ENCODE measurements at regions not wholly inside any gene's neighbourhood (a gene's known extent, or its start where the extent isn't known, plus 50 kb on each side); places are given as distances from the start of the nearest gene placed in this dataset.

DNA sequence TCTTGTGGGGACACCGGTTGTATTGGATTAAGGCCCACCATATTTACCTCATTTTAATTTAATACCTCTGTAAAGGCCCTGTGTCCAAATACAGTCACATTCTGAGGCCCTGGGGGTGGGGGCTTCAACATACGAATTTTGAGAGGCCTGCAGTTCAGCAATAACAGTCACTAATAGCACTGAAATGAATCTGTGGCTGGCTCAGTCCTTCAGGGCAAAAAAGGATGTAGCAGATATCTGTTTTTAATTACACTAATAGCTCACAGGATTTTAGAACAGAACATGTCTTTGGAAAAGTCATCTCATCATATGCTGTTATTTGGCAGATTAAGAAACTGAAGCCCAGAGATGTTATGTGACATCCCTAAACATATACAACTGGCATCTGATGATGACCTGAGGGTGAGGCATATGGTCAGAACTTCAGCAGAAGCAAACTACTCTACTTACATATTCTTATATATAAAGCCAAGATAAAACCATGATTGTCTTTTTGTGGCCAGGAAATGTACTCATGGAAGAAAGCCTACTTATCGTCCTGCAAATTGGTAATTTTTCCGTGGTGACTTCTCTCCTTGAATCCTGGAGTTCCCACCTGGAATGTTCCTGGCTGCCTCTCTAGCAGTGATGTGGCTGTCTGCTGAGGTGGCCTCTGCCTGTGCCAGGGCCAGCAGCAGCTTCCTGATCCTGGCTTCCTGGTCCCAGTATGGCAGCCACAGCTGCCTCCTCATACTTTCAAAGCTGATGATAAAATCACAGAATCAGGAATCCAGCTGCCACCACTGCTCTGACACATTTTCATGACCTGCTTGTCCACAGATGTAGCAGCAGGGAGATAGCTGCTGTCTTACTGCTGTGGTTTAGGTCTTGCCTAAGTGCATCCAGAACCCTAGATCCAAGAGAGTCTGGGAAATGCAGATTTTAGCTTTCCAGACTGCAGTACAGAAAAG lies 72.1 kb upstream of the ANKRD55 start:
- no peak for DNase-seq
- ChIA-PET POLR2A (no interaction called here), CTCF (no interaction called here)
- Histone ChIP-seq H3K27me3 (replicated peaks in 2 of 5; ENCODE audit: control insufficient read depth in 4 of 5, insufficient read depth in 5 of 5, low read length in 4 of 5) (no peaks in the 10 kb centered on the region), H3K4me1 (ENCODE audit: control extremely low read depth in 1 of 4, control insufficient read depth in 4 of 4, insufficient read depth in 4 of 4, low read length in 3 of 4) (peaks cover 1 to 9% (median 4%) of the 10 kb centered on the region in 4 experiments), H3K36me3 (ENCODE audit: control insufficient read depth in 4 of 4, insufficient read depth in 4 of 4, low read length in 3 of 4) (no peaks in the 10 kb centered on the region), H3K9me3 (ENCODE audit: control extremely low read depth in 1 of 5, control insufficient read depth in 4 of 5, insufficient read depth in 2 of 5, low read depth in 1 of 5, low read length in 4 of 5) (peaks cover 0 to 13% (median 2%) of the 10 kb centered on the region in 5 experiments), H3K27ac (ENCODE audit: insufficient read depth in 1 of 2, low read depth in 1 of 2, low read length in 2 of 2, poor library complexity in 1 of 2, severe bottlenecking in 2 of 2) (no peak overlapping the region), H3K4me3 (ENCODE audit: control insufficient read depth in 1 of 7, extremely low read depth in 1 of 7, insufficient read depth in 4 of 7, low read depth in 2 of 7, low read length in 6 of 7) (no peak overlapping the region)
- 92% methylated on average over 3 of the region's 4 CpGs for WGBS (ENCODE audit: insufficient coverage)

DNA sequence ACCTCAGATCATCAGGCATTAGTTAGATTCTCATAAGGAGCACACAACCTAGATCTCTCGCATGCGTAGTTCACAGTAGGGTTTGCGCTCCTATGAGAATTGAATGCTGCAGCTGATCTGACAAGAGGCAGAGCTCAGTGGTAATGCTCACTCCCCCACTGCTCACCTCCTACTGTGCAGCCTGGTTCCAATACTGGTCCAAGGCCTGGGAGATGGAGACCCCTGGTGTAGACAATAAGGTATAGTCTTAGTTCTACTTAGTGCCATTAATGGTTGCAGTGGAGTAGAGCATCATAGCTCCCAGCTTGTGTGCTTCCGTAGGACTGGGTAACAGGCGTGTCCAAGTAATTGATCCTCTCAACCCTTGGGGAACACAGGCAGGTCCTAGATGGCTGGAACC lies 70.4 kb upstream of the ANKRD55 start:
- WGBS (ENCODE audit: insufficient coverage): 100% methylated on average over 4 of the region's 5 CpGs
- Histone ChIP-seq H3K36me3 (ENCODE audit: control insufficient read depth in 4 of 4, insufficient read depth in 4 of 4, low read length in 3 of 4) (no peaks in the 10 kb centered on the region), H3K27ac (ENCODE audit: insufficient read depth in 1 of 2, low read depth in 1 of 2, low read length in 2 of 2, poor library complexity in 1 of 2, severe bottlenecking in 2 of 2) (no peak overlapping the region), H3K9me3 (ENCODE audit: control extremely low read depth in 1 of 5, control insufficient read depth in 4 of 5, insufficient read depth in 2 of 5, low read depth in 1 of 5, low read length in 4 of 5) (peaks cover 0 to 13% (median 2%) of the 10 kb centered on the region in 5 experiments), H3K27me3 (replicated peaks in 2 of 5; ENCODE audit: control insufficient read depth in 4 of 5, insufficient read depth in 5 of 5, low read length in 4 of 5) (no peaks in the 10 kb centered on the region), H3K4me3 (ENCODE audit: control insufficient read depth in 1 of 7, extremely low read depth in 1 of 7, insufficient read depth in 4 of 7, low read depth in 2 of 7, low read length in 6 of 7) (no peak overlapping the region), H3K4me1 (ENCODE audit: control extremely low read depth in 1 of 4, control insufficient read depth in 4 of 4, insufficient read depth in 4 of 4, low read length in 3 of 4) (peaks cover 0 to 4% (median 0%) of the 10 kb centered on the region in 4 experiments)
- no peak for DNase-seq
- POLR2A ChIA-PET: no interaction called here
- CTCF ChIA-PET: no interaction called here

DNA sequence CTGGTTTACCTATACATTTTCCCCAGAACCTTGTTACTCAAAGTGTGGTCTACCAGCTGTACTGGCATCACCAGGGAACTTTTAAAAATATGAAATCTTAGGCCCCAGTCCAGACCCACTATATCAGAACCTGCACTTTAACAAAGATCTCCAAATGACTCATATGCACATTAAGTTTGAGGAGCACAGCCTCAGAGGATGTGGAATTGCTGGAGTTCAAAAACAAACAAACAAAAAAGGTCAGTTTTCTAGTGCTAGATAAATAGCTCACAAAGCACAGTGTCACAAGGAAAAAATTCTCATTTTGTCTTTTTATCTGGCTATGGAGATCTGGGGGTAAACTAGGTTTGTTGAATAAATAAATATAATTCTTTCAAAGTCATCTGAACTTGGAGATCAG lies 68.9 kb upstream of the ANKRD55 start:
- H3K36me3 ChIP-seq (ENCODE audit: control insufficient read depth in 4 of 4, insufficient read depth in 4 of 4, low read length in 3 of 4): no peaks in the 10 kb centered on the region
- no peak overlapping the region for H3K27ac ChIP-seq (ENCODE audit: insufficient read depth in 1 of 2, low read depth in 1 of 2, low read length in 2 of 2, poor library complexity in 1 of 2, severe bottlenecking in 2 of 2)
- no peaks in the 10 kb centered on the region for H3K27me3 ChIP-seq (replicated peaks in 2 of 5; ENCODE audit: control insufficient read depth in 4 of 5, insufficient read depth in 5 of 5, low read length in 4 of 5)
- POLR2A ChIA-PET: no interaction called here
- CTCF ChIA-PET: no interaction called here
- no peak overlapping the region for H3K4me3 ChIP-seq (ENCODE audit: control insufficient read depth in 1 of 7, extremely low read depth in 1 of 7, insufficient read depth in 4 of 7, low read depth in 2 of 7, low read length in 6 of 7)
- H3K4me1 ChIP-seq (ENCODE audit: control extremely low read depth in 1 of 4, control insufficient read depth in 4 of 4, insufficient read depth in 4 of 4, low read length in 3 of 4): peaks cover 0 to 5% (median 0%) of the 10 kb centered on the region in 4 experiments
- H3K9me3 ChIP-seq (ENCODE audit: control extremely low read depth in 1 of 5, control insufficient read depth in 4 of 5, insufficient read depth in 2 of 5, low read depth in 1 of 5, low read length in 4 of 5): peaks cover 0 to 13% (median 2%) of the 10 kb centered on the region in 5 experiments
- DNase-seq: no peak

DNA sequence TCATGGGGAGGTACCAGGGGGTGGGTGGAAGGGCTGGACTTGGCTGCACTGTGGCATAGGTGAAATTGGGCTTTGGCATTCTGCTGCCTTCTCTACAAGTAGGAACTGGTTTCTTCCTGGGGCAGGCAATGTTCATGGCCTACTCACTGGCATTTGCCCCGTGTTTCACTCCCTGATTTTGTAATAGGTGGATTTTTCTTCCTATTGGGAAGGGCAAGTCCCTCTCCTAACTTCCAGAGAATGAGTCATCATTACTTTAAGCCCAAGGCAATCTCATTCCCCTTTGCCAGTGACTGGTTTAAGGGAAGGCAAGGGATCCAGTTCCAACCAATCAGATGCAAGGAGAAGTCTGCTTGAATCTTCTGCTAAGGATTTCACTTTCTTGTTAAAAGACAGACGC lies 67.9 kb upstream of the ANKRD55 start:
- CTCF ChIA-PET: no interaction called here
- Histone ChIP-seq H3K27me3 (replicated peaks in 2 of 5; ENCODE audit: control insufficient read depth in 4 of 5, insufficient read depth in 5 of 5, low read length in 4 of 5) (no peaks in the 10 kb centered on the region), H3K27ac (ENCODE audit: insufficient read depth in 1 of 2, low read depth in 1 of 2, low read length in 2 of 2, poor library complexity in 1 of 2, severe bottlenecking in 2 of 2) (no peak overlapping the region), H3K9me3 (ENCODE audit: control extremely low read depth in 1 of 5, control insufficient read depth in 4 of 5, insufficient read depth in 2 of 5, low read depth in 1 of 5, low read length in 4 of 5) (peaks cover 0 to 5% (median 0%) of the 10 kb centered on the region in 5 experiments), H3K4me3 (ENCODE audit: control insufficient read depth in 1 of 7, extremely low read depth in 1 of 7, insufficient read depth in 4 of 7, low read depth in 2 of 7, low read length in 6 of 7) (no peak overlapping the region), H3K36me3 (ENCODE audit: control insufficient read depth in 4 of 4, insufficient read depth in 4 of 4, low read length in 3 of 4) (no peaks in the 10 kb centered on the region), H3K4me1 (ENCODE audit: control extremely low read depth in 1 of 4, control insufficient read depth in 4 of 4, insufficient read depth in 4 of 4, low read length in 3 of 4) (peaks cover 0 to 5% (median 0%) of the 10 kb centered on the region in 4 experiments)
- no peak for DNase-seq
- POLR2A ChIA-PET: no interaction called here
- WGBS (ENCODE audit: insufficient coverage): 100% methylated on average over 1 of the region's 2 CpGs

DNA sequence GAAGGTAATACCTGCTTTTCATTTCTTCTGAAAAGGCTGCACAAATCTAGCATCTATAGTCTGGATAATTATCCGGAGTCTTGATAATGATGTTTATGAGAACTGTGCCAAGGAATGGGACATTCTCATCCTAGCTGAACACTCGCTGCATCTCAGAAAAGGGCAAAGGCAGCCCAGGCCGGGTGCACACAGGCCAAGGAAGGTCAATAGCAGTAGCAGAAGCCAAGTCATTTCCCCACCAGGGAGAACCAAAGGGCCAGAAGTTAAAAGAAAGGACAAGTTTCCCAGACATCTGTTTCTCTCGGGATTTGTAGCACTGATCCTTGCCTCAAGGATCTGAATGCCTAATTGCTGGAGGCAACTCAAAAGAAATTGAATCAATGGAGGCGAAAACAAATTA lies 66.1 kb upstream of the ANKRD55 start:
- H3K27ac ChIP-seq (ENCODE audit: insufficient read depth in 1 of 2, low read depth in 1 of 2, low read length in 2 of 2, poor library complexity in 1 of 2, severe bottlenecking in 2 of 2): no peak overlapping the region
- CTCF ChIA-PET: no interaction called here
- H3K36me3 ChIP-seq (ENCODE audit: control insufficient read depth in 4 of 4, insufficient read depth in 4 of 4, low read length in 3 of 4): no peaks in the 10 kb centered on the region
- H3K4me1 ChIP-seq (ENCODE audit: control extremely low read depth in 1 of 4, control insufficient read depth in 4 of 4, insufficient read depth in 4 of 4, low read length in 3 of 4): peaks cover 0 to 5% (median 0%) of the 10 kb centered on the region in 4 experiments
- no peak for DNase-seq
- no peaks in the 10 kb centered on the region for H3K27me3 ChIP-seq (replicated peaks in 2 of 5; ENCODE audit: control insufficient read depth in 4 of 5, insufficient read depth in 5 of 5, low read length in 4 of 5)
- WGBS (ENCODE audit: insufficient coverage): 100% methylated on average over 5 of the region's 5 CpGs
- peaks cover 0 to 2% (median 0%) of the 10 kb centered on the region in 5 experiments for H3K9me3 ChIP-seq (ENCODE audit: control extremely low read depth in 1 of 5, control insufficient read depth in 4 of 5, insufficient read depth in 2 of 5, low read depth in 1 of 5, low read length in 4 of 5)
- POLR2A ChIA-PET: no interaction called here
- no peak overlapping the region for H3K4me3 ChIP-seq (ENCODE audit: control insufficient read depth in 1 of 7, extremely low read depth in 1 of 7, insufficient read depth in 4 of 7, low read depth in 2 of 7, low read length in 6 of 7)

DNA sequence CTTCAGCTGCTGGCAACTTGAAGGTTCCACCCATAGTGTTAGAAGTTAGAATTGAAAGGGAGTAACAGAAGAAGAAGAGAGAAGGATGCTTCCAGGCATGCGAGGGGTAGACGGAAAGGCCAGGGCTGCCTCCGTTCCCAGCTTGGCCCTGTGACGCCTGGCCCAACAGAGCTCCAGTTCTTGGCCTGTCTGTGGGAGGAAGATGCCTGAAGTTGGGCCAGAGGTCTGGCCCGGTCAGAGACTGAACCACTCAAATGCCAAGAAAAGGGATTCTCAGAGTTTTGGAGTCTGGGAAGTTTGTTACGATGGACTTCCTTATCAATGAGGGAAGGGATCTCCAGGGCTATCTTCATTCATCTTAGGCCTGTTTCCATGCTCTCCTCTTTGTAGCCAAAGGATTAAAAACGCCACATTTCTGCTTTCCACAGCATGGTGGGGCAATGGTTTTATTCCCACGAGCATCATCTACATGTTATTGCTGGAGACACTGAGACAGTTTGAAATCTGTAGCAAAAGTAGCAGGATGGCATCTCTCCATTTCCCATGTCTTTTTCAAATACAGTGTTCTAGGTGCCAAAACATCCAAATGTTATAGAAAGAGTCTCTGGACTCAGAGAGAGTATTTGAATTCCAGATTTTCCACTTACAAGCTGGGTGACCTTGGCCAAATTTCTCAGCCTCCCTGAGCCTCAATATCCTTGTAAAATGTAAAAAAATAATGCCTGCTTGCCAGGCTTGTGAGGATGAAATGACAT lies 65.4 kb upstream of the ANKRD55 start:
- no peak overlapping the region for H3K4me3 ChIP-seq (ENCODE audit: control insufficient read depth in 1 of 7, extremely low read depth in 1 of 7, insufficient read depth in 4 of 7, low read depth in 2 of 7, low read length in 6 of 7)
- no peak overlapping the region for H3K27ac ChIP-seq (ENCODE audit: insufficient read depth in 1 of 2, low read depth in 1 of 2, low read length in 2 of 2, poor library complexity in 1 of 2, severe bottlenecking in 2 of 2)
- no peak for DNase-seq
- WGBS (ENCODE audit: insufficient coverage): 99% methylated on average over 7 of the region's 8 CpGs
- H3K27me3 ChIP-seq (replicated peaks in 2 of 5; ENCODE audit: control insufficient read depth in 4 of 5, insufficient read depth in 5 of 5, low read length in 4 of 5): no peaks in the 10 kb centered on the region
- peaks cover 0 to 5% (median 0%) of the 10 kb centered on the region in 4 experiments for H3K4me1 ChIP-seq (ENCODE audit: control extremely low read depth in 1 of 4, control insufficient read depth in 4 of 4, insufficient read depth in 4 of 4, low read length in 3 of 4)
- H3K36me3 ChIP-seq (ENCODE audit: control insufficient read depth in 4 of 4, insufficient read depth in 4 of 4, low read length in 3 of 4): no peaks in the 10 kb centered on the region
- H3K9me3 ChIP-seq (ENCODE audit: control extremely low read depth in 1 of 5, control insufficient read depth in 4 of 5, insufficient read depth in 2 of 5, low read depth in 1 of 5, low read length in 4 of 5): peaks cover 0 to 3% (median 1%) of the 10 kb centered on the region in 5 experiments
- POLR2A ChIA-PET: no interaction called here
- CTCF ChIA-PET: interaction anchor here (0.5 to 1.4 kb wide), 2 partner anchors 10 to 11 kb away, joined by 3 to 4 read pairs; no protein-coding TSS in a partner anchor

DNA sequence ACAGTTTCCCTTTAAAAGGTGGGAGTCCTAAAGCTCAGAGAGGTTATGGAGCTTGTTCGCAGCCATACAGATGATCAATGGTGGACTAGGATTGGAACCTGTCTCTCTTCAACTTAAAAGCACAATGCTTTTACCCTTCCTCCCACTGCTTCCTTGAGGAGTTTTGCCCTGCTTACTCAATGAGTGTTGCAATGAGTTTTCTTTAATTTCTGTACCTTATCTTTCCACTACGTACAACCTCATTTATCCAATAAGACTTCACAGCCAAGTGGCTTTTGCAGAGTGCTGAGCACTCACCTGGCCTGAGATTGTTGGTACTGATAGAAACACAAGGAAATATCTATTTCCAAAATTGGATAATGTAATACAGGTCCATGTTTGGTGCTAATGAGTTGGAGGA lies 64.7 kb upstream of the ANKRD55 start:
- DNase-seq: no peak
- peaks cover 0 to 5% (median 0%) of the 10 kb centered on the region in 4 experiments for H3K4me1 ChIP-seq (ENCODE audit: control extremely low read depth in 1 of 4, control insufficient read depth in 4 of 4, insufficient read depth in 4 of 4, low read length in 3 of 4)
- WGBS (ENCODE audit: insufficient coverage): 100% methylated on average over 1 of the region's 2 CpGs
- ChIA-PET CTCF (interaction anchor here (0.5 to 1.4 kb wide), 2 partner anchors 10 to 12 kb away, joined by 3 to 4 read pairs; no protein-coding TSS in a partner anchor), POLR2A (no interaction called here)
- no peaks in the 10 kb centered on the region for H3K36me3 ChIP-seq (ENCODE audit: control insufficient read depth in 4 of 4, insufficient read depth in 4 of 4, low read length in 3 of 4)
- peaks cover 0 to 3% (median 1%) of the 10 kb centered on the region in 5 experiments for H3K9me3 ChIP-seq (ENCODE audit: control extremely low read depth in 1 of 5, control insufficient read depth in 4 of 5, insufficient read depth in 2 of 5, low read depth in 1 of 5, low read length in 4 of 5)
- H3K27me3 ChIP-seq (replicated peaks in 2 of 5; ENCODE audit: control insufficient read depth in 4 of 5, insufficient read depth in 5 of 5, low read length in 4 of 5): no peaks in the 10 kb centered on the region
- no peak overlapping the region for H3K4me3 ChIP-seq (ENCODE audit: control insufficient read depth in 1 of 7, extremely low read depth in 1 of 7, insufficient read depth in 4 of 7, low read depth in 2 of 7, low read length in 6 of 7)
- H3K27ac ChIP-seq (ENCODE audit: insufficient read depth in 1 of 2, low read depth in 1 of 2, low read length in 2 of 2, poor library complexity in 1 of 2, severe bottlenecking in 2 of 2): no peak overlapping the region
